ENCODE measurements at regions not wholly inside any gene's neighbourhood (a gene's known extent, or its start where the extent isn't known, plus 50 kb on each side); places are given as distances from the start of the nearest gene placed in this dataset.

DNA sequence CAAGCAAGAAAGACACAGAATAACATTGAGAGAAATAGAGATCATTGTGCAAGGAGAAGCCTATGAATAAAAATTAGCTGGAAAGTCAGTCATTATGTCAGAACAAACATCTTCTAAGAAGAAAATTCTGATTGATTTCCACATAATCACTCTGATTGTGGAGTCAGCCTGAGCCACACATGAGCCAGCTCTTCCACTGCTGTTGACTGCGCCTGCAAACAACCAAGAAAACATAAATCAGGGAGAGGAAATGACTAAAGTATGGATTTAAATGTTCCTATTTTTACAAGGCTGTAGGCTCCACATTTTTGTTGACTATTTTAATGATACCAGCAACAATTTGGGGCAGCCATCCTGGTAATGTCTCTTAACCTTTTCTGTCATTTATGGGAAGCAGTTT is 962.3 kb downstream of the EFNB2 start:
- TF ChIP-seq POLR2A (IDR thresholded peaks at IDR 0.05): no peak
- TF ChIP-seq, protein P1, sequence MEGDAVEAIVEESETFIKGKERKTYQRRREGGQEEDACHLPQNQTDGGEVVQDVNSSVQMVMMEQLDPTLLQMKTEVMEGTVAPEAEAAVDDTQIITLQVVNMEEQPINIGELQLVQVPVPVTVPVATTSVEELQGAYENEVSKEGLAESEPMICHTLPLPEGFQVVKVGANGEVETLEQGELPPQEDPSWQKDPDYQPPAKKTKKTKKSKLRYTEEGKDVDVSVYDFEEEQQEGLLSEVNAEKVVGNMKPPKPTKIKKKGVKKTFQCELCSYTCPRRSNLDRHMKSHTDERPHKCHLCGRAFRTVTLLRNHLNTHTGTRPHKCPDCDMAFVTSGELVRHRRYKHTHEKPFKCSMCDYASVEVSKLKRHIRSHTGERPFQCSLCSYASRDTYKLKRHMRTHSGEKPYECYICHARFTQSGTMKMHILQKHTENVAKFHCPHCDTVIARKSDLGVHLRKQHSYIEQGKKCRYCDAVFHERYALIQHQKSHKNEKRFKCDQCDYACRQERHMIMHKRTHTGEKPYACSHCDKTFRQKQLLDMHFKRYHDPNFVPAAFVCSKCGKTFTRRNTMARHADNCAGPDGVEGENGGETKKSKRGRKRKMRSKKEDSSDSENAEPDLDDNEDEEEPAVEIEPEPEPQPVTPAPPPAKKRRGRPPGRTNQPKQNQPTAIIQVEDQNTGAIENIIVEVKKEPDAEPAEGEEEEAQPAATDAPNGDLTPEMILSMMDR (IDR thresholded peaks at IDR 0.05): no peak

Measured in gastroesophageal sphincter (tissue), 3 donors.